IMR-90 (cell line): ENCODE measurements at regions not wholly inside any gene's neighbourhood (a gene's known extent, or its start where the extent isn't known, plus 50 kb on each side); places are given as distances from the start of the nearest gene placed in this dataset.

Experiments used
- ATAC-seq: fragments of 200-7000 bp; cut with Tn5 transposase; 2 replicates; pipeline ENCODE4 v1.9.1; 2020; ENCODE audit warnings: low read depth, mild to moderate bottlenecking, moderate library complexity
- BruUV-seq: library from RNA; stranded (reverse); fragments of 400-500 nt; replicated peaks from 2 replicates; lab custom pipeline; 2021; lab: Mats Ljungman, UMichigan
- CTCF ChIA-PET: fragments of 300-600 bp; formaldehyde crosslinking; extraction: SDS; loops from one replicate; lab custom pipeline; 2021; ENCODE audit warnings: antibody characterized with exemption; lab: Yijun Ruan, JAX
- POLR2A ChIA-PET: fragments of 300-600 bp; sonication (Branson Sonifier 250); formaldehyde crosslinking; loops from one replicate; lab custom pipeline; 2022; ENCODE audit warnings: antibody characterized with exemption; ENCODE audit not compliant: unreplicated experiment; lab: Charles Lee
- DNase-seq: peaks from one replicate; pipeline ENCODE4 v3.0.0; 2013
- H2AFZ ChIP-seq: replicated peaks from 2 replicates; pipeline ENCODE3; 2013; ENCODE audit warnings: low read length, mild to moderate bottlenecking; ENCODE audit not compliant: poor library complexity
- H2AK5ac ChIP-seq: 2 replicates; pipeline ENCODE4 v1.6.1; 2013; ENCODE audit warnings: low read depth, low read length, inconsistent platforms
- H2AK9ac ChIP-seq: replicated peaks from 2 replicates; pipeline ENCODE3; 2013; ENCODE audit warnings: mild to moderate bottlenecking, low read depth, low read length, moderate library complexity; ENCODE audit not compliant: poor library complexity
- H2BK120ac ChIP-seq: 2 replicates; pipeline ENCODE4 v1.6.1; 2013; ENCODE audit warnings: low read depth, low read length, inconsistent platforms
- H2BK15ac ChIP-seq: 3 replicates; pipeline ENCODE4 v1.6.1; 2013; ENCODE audit warnings: low read depth, low read length, inconsistent platforms
- H2BK20ac ChIP-seq: 2 replicates; pipeline ENCODE4 v1.6.1; 2013; ENCODE audit warnings: low read depth, mild to moderate bottlenecking, inconsistent platforms, low read length, moderate library complexity
- H2BK5ac ChIP-seq: 2 replicates; pipeline ENCODE4 v1.6.1; 2013; ENCODE audit warnings: mild to moderate bottlenecking, low read depth, low read length, inconsistent platforms; ENCODE audit not compliant: poor library complexity, severe bottlenecking
- H3K14ac ChIP-seq: replicated peaks from 2 replicates; pipeline ENCODE4 v1.6.1; 2013; ENCODE audit warnings: low read depth, low read length, inconsistent platforms
- H3K18ac ChIP-seq: 2 replicates; pipeline ENCODE4 v1.6.1; 2013; ENCODE audit warnings: low read depth, low read length, control low read depth
- H3K23ac ChIP-seq: 2 replicates; pipeline ENCODE4 v1.6.1; 2013; ENCODE audit warnings: low read depth, low read length, inconsistent platforms
- H3K27ac ChIP-seq: 2 replicates; pipeline ENCODE4 v1.5.1; 2013; ENCODE audit warnings: mild to moderate bottlenecking, control low read depth, low read length; ENCODE audit not compliant: insufficient read depth
- H3K27me3 ChIP-seq: 2 replicates; pipeline ENCODE4 v1.6.1; 2013; ENCODE audit warnings: low read length; ENCODE audit not compliant: control insufficient read depth, insufficient read depth
- H3K36me3 ChIP-seq: 2 replicates; pipeline ENCODE4 v1.6.1; 2013; ENCODE audit warnings: low read length, mixed read lengths; ENCODE audit not compliant: control insufficient read depth, insufficient read depth
- H3K4ac ChIP-seq: 2 replicates; pipeline ENCODE4 v1.6.1; 2013; ENCODE audit warnings: low read depth, low read length, inconsistent platforms
- H3K4me1 ChIP-seq: 2 replicates; pipeline ENCODE4 v1.6.1; 2013; ENCODE audit warnings: low read length, mixed read lengths; ENCODE audit not compliant: control insufficient read depth, insufficient read depth
- H3K4me2 ChIP-seq: 2 replicates; pipeline ENCODE4 v1.6.1; 2013; ENCODE audit warnings: low read depth, mild to moderate bottlenecking, control low read depth, low read length, moderate library complexity
- H3K4me3 ChIP-seq: 2 replicates; pipeline ENCODE4 v1.5.1; 2013; ENCODE audit warnings: low read depth, mild to moderate bottlenecking, control low read depth, low read length, moderate library complexity; ENCODE audit not compliant: insufficient read depth
- H3K56ac ChIP-seq: 2 replicates; pipeline ENCODE4 v1.6.1; 2013; ENCODE audit warnings: low read length, inconsistent platforms; ENCODE audit not compliant: insufficient read depth; ENCODE audit errors: extremely low read depth
- H3K79me1 ChIP-seq, 2 experiments: 2 replicates each; pipeline ENCODE4 v1.6.1; 2013; ENCODE audit warnings: low read length in 2 of 2, inconsistent platforms in 1 of 2, low read depth in 1 of 2
- H3K9ac ChIP-seq: 2 replicates; pipeline ENCODE4 v1.6.1; 2013; ENCODE audit warnings: low read depth, low read length, control low read depth
- H3K9me1 ChIP-seq: 2 replicates; pipeline ENCODE4 v1.6.1; 2013; ENCODE audit warnings: low read length, inconsistent platforms; ENCODE audit not compliant: insufficient read depth
- H3K9me3 ChIP-seq: 2 replicates; pipeline ENCODE4 v1.6.1; 2013; ENCODE audit warnings: low read length; ENCODE audit not compliant: control insufficient read depth, insufficient read depth
- H4K20me1 ChIP-seq: 2 replicates; pipeline ENCODE4 v1.6.1; 2013; ENCODE audit warnings: low read length, inconsistent platforms; ENCODE audit not compliant: insufficient read depth
- H4K5ac ChIP-seq: 2 replicates; pipeline ENCODE4 v1.6.1; 2013; ENCODE audit warnings: mild to moderate bottlenecking, low read depth, low read length, control low read depth
- H4K8ac ChIP-seq, 2 experiments: 2 replicates each; pipeline ENCODE4 v1.6.1; 2013; ENCODE audit warnings: low read depth in 2 of 2, low read length in 2 of 2, control low read depth in 1 of 2, inconsistent platforms in 1 of 2
- H4K91ac ChIP-seq: 2 replicates; pipeline ENCODE4 v1.6.1; 2013; ENCODE audit warnings: low read depth, low read length, inconsistent platforms; ENCODE audit not compliant: insufficient read depth
- CTCF ChIP-seq: conservative IDR thresholded peaks from 2 replicates; pipeline ENCODE4 v1.5.1; 2012; ENCODE audit warnings: mild to moderate bottlenecking, low read depth, low read length, improper control_type of control experiment
- MAFK ChIP-seq: IDR thresholded peaks from 2 replicates; pipeline ENCODE4 v1.6.1; 2012; ENCODE audit warnings: low read depth, low read length, improper control_type of control experiment
- MXI1 ChIP-seq: IDR thresholded peaks from 2 replicates; pipeline ENCODE4 v1.6.1; 2012; ENCODE audit warnings: low read depth, mild to moderate bottlenecking, low read length, moderate library complexity, borderline replicate concordance
- NFE2L2 ChIP-seq: fragments of 150-350 bp; IDR thresholded peaks from 2 replicates; pipeline ENCODE4 v1.6.1; 2016; ENCODE audit warnings: low read depth, mild to moderate bottlenecking, low read length
- WGBS, 2 experiments: methylation state at CpG; one replicate each; pipeline versions ENCODE4 v1.1.5 to v1.1.7; 2013; ENCODE audit warnings: missing lambda C conversion rate in 2 of 2; ENCODE audit not compliant: insufficient read length in 1 of 2; ENCODE audit errors: extremely low coverage in 2 of 2; 5-methylcytosine and 5-hydroxymethylcytosine counted together
- dilution Hi-C: fragments of 300-500 bp; cut with HindIII; formaldehyde crosslinking; loops from one replicate; pipeline ENCODE4 v1.14.3; 2018; ENCODE audit warnings: low sequenced_read_pairs; ENCODE audit not compliant: unreplicated experiment
- in situ Hi-C: fragments of 300-500 bp; cut with MboI; formaldehyde crosslinking; loops from 3 replicates; pipeline ENCODE4 v1.14.3; 2019; ENCODE audit warnings: low sequenced_read_pairs, inconsistent platforms, mixed read lengths
- intact Hi-C: fragments of 100-400 bp; cut with micrococcal nuclease; formaldehyde crosslinking; loops from 2 replicates; pipeline ENCODE4 v1.10.0; 2022

GRCh38 chr18:9017167-9017904, 85.2 kb upstream of the NDUFV2 start (continued):
- 0 out of 2 replicates have a peak, but pooled peaks have one; percentile 6 for TF ChIP-seq CTCF
- no peak; the same call in 1 of the 2 replicates for TF ChIP-seq MAFK

DNA sequence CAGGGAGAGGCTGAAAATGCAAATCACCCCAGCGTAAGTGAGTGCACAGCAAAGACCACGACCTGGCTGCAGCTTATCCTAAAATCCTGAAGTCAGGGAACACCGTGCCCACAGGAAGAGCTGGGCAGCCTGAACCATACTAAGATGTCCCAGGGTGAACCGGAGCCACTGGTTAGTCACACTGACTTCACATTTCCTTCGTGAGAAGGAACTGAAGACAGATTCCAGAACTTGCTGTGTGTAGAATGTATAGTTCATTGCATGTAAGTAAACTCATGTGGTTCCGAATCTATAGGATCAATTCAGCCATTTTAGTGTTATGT, 84.6 kb upstream of the NDUFV2 start:
- intact Hi-C loops = loop anchor here (10.0 kb wide), 1 partner anchor 1087 kb away; no protein-coding TSS in a partner anchor
- ATAC-seq (peak; percentile 52), DNase-seq (peak; percentile 81)
- H2BK5ac ChIP-seq = peak overlapping the region; percentile 96
- peak overlapping the region; percentile 95 for H2AFZ ChIP-seq
- peak overlapping the region; percentile 96 for H2BK20ac ChIP-seq
- H3K23ac ChIP-seq = peak overlapping the region; percentile 57
- no TSS peak for BruUV-seq
- ChIA-PET POLR2A (no interaction called here), CTCF (no interaction called here)
- dilution Hi-C loops = no loop called here
- in situ Hi-C loops = no loop called here
- H3K9me1 ChIP-seq = 0 out of 2 replicates have a peak, but pooled peaks cover 3% of the 10 kb centered on the region
- peak overlapping the region; percentile 39; the same call in 2 of the 3 replicates for H2BK15ac ChIP-seq
- H2AK9ac ChIP-seq = peak overlapping the region; percentile 97
- no peaks in the 10 kb centered on the region; a peak in 1 of 4 replicates for H3K79me1 ChIP-seq
- H3K18ac ChIP-seq = peak overlapping the region; percentile 25
- peak overlapping the region; percentile 49 for H2AK5ac ChIP-seq
- peak overlapping the region; percentile 68 for H3K14ac ChIP-seq
- H2BK120ac ChIP-seq = peak overlapping the region; percentile 97
- H4K5ac ChIP-seq = peak overlapping the region; percentile 52
- H3K27ac ChIP-seq = peak overlapping the region; percentile 84
- no peaks in the 10 kb centered on the region for H3K27me3 ChIP-seq
- H3K4me2 ChIP-seq = peak overlapping the region; percentile 72
- H3K9me3 ChIP-seq = peaks cover 2% of the 10 kb centered on the region; the same call in 1 of the 2 replicates
- peak overlapping the region; percentile 44 for H3K9ac ChIP-seq
- peak overlapping the region; percentile 88 for H4K91ac ChIP-seq
- WGBS, 2 experiments = 21% methylated on average over 2 of the region's 6 CpGs; no CpG with 5 or more reads in 1 of the 2 experiments
- peak overlapping the region; percentile 78 to 93 for H4K8ac ChIP-seq
- H4K20me1 ChIP-seq = no peaks in the 10 kb centered on the region; the same call in 1 of the 2 replicates
- no peak overlapping the region for H3K4me3 ChIP-seq
- no peak for TF ChIP-seq MXI1
- no peak for TF ChIP-seq MAFK
- 0 out of 2 replicates have a peak, but pooled peaks have one; percentile 11 for TF ChIP-seq NFE2L2
- H3K4me1 ChIP-seq = peaks cover 17% of the 10 kb centered on the region
- no peaks in the 10 kb centered on the region for H3K36me3 ChIP-seq
- H3K56ac ChIP-seq = peak overlapping the region; percentile 81
- peak overlapping the region; percentile 90 for H3K4ac ChIP-seq
